Activated gamma-delta T cell (primary cell): ENCODE measurements at regions not wholly inside any gene's neighbourhood (a gene's known extent, or its start where the extent isn't known, plus 50 kb on each side); places are given as distances from the start of the nearest gene placed in this dataset.
"Not testable (repeated sequence)": the region's sequence is repeated elsewhere in the genome, so short reads cannot be mapped to it uniquely, and the experiment has no call there.

ENCODE experiments used
- DNase-seq: peaks from one replicate; lab custom pipeline; 2025; lab: John Stamatoyannopoulos, UW

GRCh38 chr6:78505178-78505577, 362.2 kb upstream of the IRAK1BP1 start:
- DNase-seq: no peak

GRCh38 chr6:78511009-78511408, 356.3 kb upstream of the IRAK1BP1 start:
- DNase-seq: no peak

- DNase-seq: no peak
These were observed 353.5 kb upstream of the IRAK1BP1 start for GRCh38 chr6:78513856-78514255.

GRCh38 chr6:78515271-78515670, 352.1 kb upstream of the IRAK1BP1 start:
- DNase-seq: no peak

- no peak for DNase-seq
These were observed 350.0 kb upstream of the IRAK1BP1 start for GRCh38 chr6:78517399-78517798.

- no peak for DNase-seq
These were observed 343.7 kb upstream of the IRAK1BP1 start for GRCh38 chr6:78523622-78524021.

GRCh38 chr6:78525976-78526375, 341.4 kb upstream of the IRAK1BP1 start:
- no peak for DNase-seq

- DNase-seq: no peak
These were observed 340.9 kb upstream of the IRAK1BP1 start for GRCh38 chr6:78526432-78526831.

GRCh38 chr6:78528926-78529325, 338.4 kb upstream of the IRAK1BP1 start:
- no peak for DNase-seq

GRCh38 chr6:78530208-78530607, 337.1 kb upstream of the IRAK1BP1 start:
- DNase-seq: no peak

GRCh38 chr6:78533426-78533825, 333.9 kb upstream of the IRAK1BP1 start:
- DNase-seq: no peak

GRCh38 chr6:78533876-78534275, 333.5 kb upstream of the IRAK1BP1 start:
- no peak for DNase-seq

- DNase-seq: no peak
These were observed 329.3 kb upstream of the IRAK1BP1 start for GRCh38 chr6:78538002-78538401.

GRCh38 chr6:78547636-78548035, 319.7 kb upstream of the IRAK1BP1 start:
- not testable (repeated sequence) for DNase-seq

GRCh38 chr6:78551361-78551760, 316.0 kb upstream of the IRAK1BP1 start:
- DNase-seq: no peak

- no peak for DNase-seq
These were observed 314.9 kb upstream of the IRAK1BP1 start for GRCh38 chr6:78552435-78552834.

GRCh38 chr6:78554341-78554740, 313.0 kb upstream of the IRAK1BP1 start:
- no peak for DNase-seq

GRCh38 chr6:78559056-78559455, 308.3 kb upstream of the IRAK1BP1 start:
- DNase-seq: no peak

GRCh38 chr6:78561015-78561414, 306.3 kb upstream of the IRAK1BP1 start:
- DNase-seq: no peak

- DNase-seq: no peak
These were observed 301.4 kb upstream of the IRAK1BP1 start for GRCh38 chr6:78565997-78566396.

- DNase-seq: no peak
These were observed 297.3 kb upstream of the IRAK1BP1 start for GRCh38 chr6:78570044-78570443.

- DNase-seq: no peak
These were observed 289.8 kb upstream of the IRAK1BP1 start for GRCh38 chr6:78577585-78577984.

- DNase-seq: no peak
These were observed 288.9 kb upstream of the IRAK1BP1 start for GRCh38 chr6:78578430-78578829.

- no peak for DNase-seq
These were observed 286.4 kb upstream of the IRAK1BP1 start for GRCh38 chr6:78580923-78581322.

GRCh38 chr6:78583079-78583478, 284.3 kb upstream of the IRAK1BP1 start:
- no peak for DNase-seq
